GM12878 (cell line): ENCODE measurements at regions not wholly inside any gene's neighbourhood (a gene's known extent, or its start where the extent isn't known, plus 50 kb on each side); places are given as distances from the start of the nearest gene placed in this dataset.

ENCODE experiments used
- ATAC-seq: fragments of 200-7000 bp; cut with Tn5 transposase; 3 replicates; pipeline ENCODE4 v1.9.1; 2020; ENCODE audit warnings: mild to moderate bottlenecking, moderate library complexity
- BruUV-seq: library from RNA; stranded (reverse); fragments of 400-500 nt; replicated peaks from 2 replicates; lab custom pipeline; 2021; lab: Mats Ljungman, UMichigan
- CTCF ChIA-PET: fragments of 300-600 bp; sonication (Branson Sonifier 250); formaldehyde crosslinking; extraction: SDS; loops from one replicate; lab custom pipeline; 2021; ENCODE audit warnings: inconsistent platforms; lab: Yijun Ruan, JAX
- POLR2A ChIA-PET: fragments of 350-600 bp; formaldehyde crosslinking; extraction: SDS; loops from one replicate; lab custom pipeline; 2021; ENCODE audit warnings: inconsistent platforms; lab: Charles Lee
- RAD21 ChIA-PET: fragments of 300-600 bp; sonication (Branson Sonifier 250); formaldehyde crosslinking; loops from one replicate; lab custom pipeline; 2023; ENCODE audit warnings: antibody characterized with exemption; ENCODE audit not compliant: unreplicated experiment; lab: Charles Lee
- SMC1A ChIA-PET: fragments of 300-600 bp; sonication (Branson Sonifier 250); formaldehyde crosslinking; loops from one replicate; lab custom pipeline; 2023; ENCODE audit not compliant: unreplicated experiment, uncharacterized antibody; lab: Charles Lee
- DNase-seq: peaks from one replicate; pipeline ENCODE4 v3.0.0-alpha.2; 2011; ENCODE audit warnings: low read depth, low spot score
- FAIRE-seq: peaks from 3 replicates; lab custom pipeline; 2011; peaks lifted over from hg19 to GRCh38; lab: Jason Lieb, UNC
- H2AFZ ChIP-seq: 2 replicates; pipeline ENCODE4 v1.6.0; 2011; ENCODE audit warnings: low read depth, low read length, control low read depth; ENCODE audit not compliant: control insufficient read depth
- H3K27ac ChIP-seq: 2 replicates; pipeline ENCODE4 v1.5.1; 2011; ENCODE audit warnings: control low read depth; ENCODE audit not compliant: control insufficient read depth, insufficient read depth
- H3K27me3 ChIP-seq, 2 experiments: replicated peaks in 1 of 2; 2 replicates each; pipeline versions ENCODE4 v1.6.0 to v1.6.1; 2011; ENCODE audit warnings: low read length in 1 of 2; ENCODE audit not compliant: control insufficient read depth in 2 of 2, insufficient read depth in 2 of 2
- H3K36me3 ChIP-seq, 2 experiments: 2 replicates each; pipeline ENCODE4 v1.5.1; 2011; ENCODE audit warnings: low read length in 1 of 2; ENCODE audit not compliant: control insufficient read depth in 2 of 2, insufficient read depth in 2 of 2
- H3K4me1 ChIP-seq: 2 replicates; pipeline ENCODE4 v1.6.1; 2011; ENCODE audit warnings: mild to moderate bottlenecking, low read length, moderate library complexity, mixed read lengths; ENCODE audit not compliant: control insufficient read depth, insufficient read depth
- H3K4me2 ChIP-seq: 2 replicates; pipeline ENCODE4 v1.6.0; 2011; ENCODE audit warnings: control low read depth; ENCODE audit not compliant: control insufficient read depth, insufficient read depth
- H3K4me3 ChIP-seq: fragments of 200-600 bp; sonication (generic); 2 replicates; pipeline ENCODE4 v1.5.1; 2016
- H3K79me2 ChIP-seq: 2 replicates; pipeline ENCODE4 v1.6.0; 2011; ENCODE audit warnings: low read length; ENCODE audit not compliant: control insufficient read depth, insufficient read depth
- H3K9ac ChIP-seq: 2 replicates; pipeline ENCODE4 v1.8.0; 2011; ENCODE audit warnings: low read length, control low read depth, mixed read lengths; ENCODE audit not compliant: control insufficient read depth, insufficient read depth
- H3K9me3 ChIP-seq: replicated peaks from 3 replicates; pipeline ENCODE4 v1.5.1; 2011; ENCODE audit warnings: mild to moderate bottlenecking, low read length; ENCODE audit not compliant: control insufficient read depth, insufficient read depth
- H4K20me1 ChIP-seq: 2 replicates; pipeline ENCODE4 v1.6.0; 2011; ENCODE audit not compliant: control insufficient read depth, insufficient read depth
- BCL11A ChIP-seq: IDR thresholded peaks from 2 replicates; pipeline ENCODE4 v1.6.1; 2011; ENCODE audit warnings: low read depth, low read length
- CBX5 ChIP-seq: sonication (generic); IDR thresholded peaks from 2 replicates; pipeline ENCODE4 v1.6.1; 2016; ENCODE audit warnings: low read depth, moderate library complexity, mild to moderate bottlenecking, inconsistent platforms
- CUX1 ChIP-seq: IDR thresholded peaks from 2 replicates; pipeline ENCODE4 v1.6.1; 2012; ENCODE audit warnings: improper control_type of control experiment, low read depth, low read length; ENCODE audit not compliant: insufficient replicate concordance
- ETV6 ChIP-seq, 2 experiments: fragments of 450-650 bp in 1 of 2; IDR thresholded peaks in 1 of 2; conservative IDR thresholded peaks in 1 of 2; 2 replicates each; pipeline ENCODE4 v1.6.1; 2014; ENCODE audit warnings: antibody characterized with exemption in 1 of 2, borderline replicate concordance in 1 of 2, low read depth in 1 of 2, mild to moderate bottlenecking in 1 of 2, moderate library complexity in 1 of 2
- HCFC1 ChIP-seq: fragments of 150-350 bp; IDR thresholded peaks from 2 replicates; pipeline ENCODE4 v1.6.1; 2014; ENCODE audit warnings: low read length
- HDAC2 ChIP-seq: fragments of 200-600 bp; sonication (generic); IDR thresholded peaks from 2 replicates; pipeline ENCODE4 v1.6.1; 2017
- KAT2A ChIP-seq: conservative IDR thresholded peaks from 2 replicates; pipeline ENCODE4 v1.6.1; 2011; ENCODE audit warnings: low read depth, low read length; ENCODE audit not compliant: control insufficient read depth
- KLF5 ChIP-seq: fragments of 450-650 bp; IDR thresholded peaks from 2 replicates; pipeline ENCODE4 v1.6.1; 2014; ENCODE audit warnings: mild to moderate bottlenecking; ENCODE audit not compliant: partially characterized antibody
- MYB ChIP-seq: fragments of 150-350 bp; IDR thresholded peaks from 2 replicates; pipeline ENCODE4 v1.6.1; 2014; ENCODE audit warnings: mild to moderate bottlenecking, low read depth, low read length, borderline replicate concordance
- MYC ChIP-seq: IDR thresholded peaks from 2 replicates; pipeline ENCODE4 v1.6.1; 2011; ENCODE audit warnings: mild to moderate bottlenecking, low read length, moderate library complexity, inconsistent platforms; ENCODE audit not compliant: insufficient read depth, insufficient replicate concordance, insufficient read length, severe bottlenecking
- NFYA ChIP-seq: IDR thresholded peaks from 2 replicates; pipeline ENCODE4 v1.6.1; 2011; ENCODE audit warnings: low read depth, mild to moderate bottlenecking, low read length, improper control_type of control experiment, borderline replicate concordance
- POLR2AphosphoS2 ChIP-seq: IDR thresholded peaks from 2 replicates; pipeline ENCODE4 v1.6.1; 2011; ENCODE audit warnings: low read depth, mild to moderate bottlenecking, low read length, improper control_type of control experiment, moderate library complexity
- SPI1 ChIP-seq: IDR thresholded peaks from 2 replicates; pipeline ENCODE4 v1.6.1; 2011; ENCODE audit warnings: low read depth, mild to moderate bottlenecking, low read length, moderate library complexity, borderline replicate concordance; ENCODE audit not compliant: insufficient read depth
- TARDBP ChIP-seq: IDR thresholded peaks from 2 replicates; pipeline ENCODE4 v1.6.1; 2016; ENCODE audit warnings: borderline replicate concordance
- TBL1XR1 ChIP-seq: IDR thresholded peaks from 2 replicates; pipeline ENCODE4 v1.6.1; 2012; ENCODE audit warnings: low read depth, low read length, improper control_type of control experiment
- ZBED1 ChIP-seq: IDR thresholded peaks from 2 replicates; pipeline ENCODE4 v1.6.1; 2016; ENCODE audit warnings: borderline replicate concordance
- WGBS: methylation state at CpG from one replicate; pipeline ENCODE4 v1.1.6; 2016; ENCODE audit warnings: low lambda C conversion rate; ENCODE audit not compliant: insufficient replicate concordance, insufficient coverage; ENCODE audit errors: missing lambda C conversion rate; 5-methylcytosine and 5-hydroxymethylcytosine counted together
- in situ Hi-C: fragments of 300-500 bp; cut with MboI; formaldehyde crosslinking; loops from 9 replicates; pipeline ENCODE4 v1.14.3; 2018; ENCODE audit warnings: mixed read lengths
- intact Hi-C: fragments of 100-400 bp; cut with micrococcal nuclease; formaldehyde crosslinking; loops from one replicate; pipeline ENCODE4 v1.14.2; 2022; ENCODE audit not compliant: unreplicated experiment

- TF ChIP-seq HCFC1, result no peak
- no peak for TF ChIP-seq MYC
- TF ChIP-seq HDAC2, result no peak
- no peak for TF ChIP-seq NFYA
- no peak for TF ChIP-seq CBX5
- no peak for TF ChIP-seq TBL1XR1
- TF ChIP-seq POLR2AphosphoS2, result no peak
- TF ChIP-seq, all 136 proteins: peak for 0
These were observed 829.6 kb downstream of the KCNA4 start (continued) for GRCh38 chr11:29187215-29187614.

- Histone ChIP-seq H3K4me2 (no peak overlapping the region), H3K27me3 (no peaks in the 10 kb centered on the region), H3K4me1 (no peaks in the 10 kb centered on the region), H3K79me2 (no peaks in the 10 kb centered on the region), H2AFZ (no peak overlapping the region), H3K9ac (no peak overlapping the region), H3K36me3 (no peaks in the 10 kb centered on the region), H3K27ac (no peak overlapping the region), H3K9me3 (no peaks in the 10 kb centered on the region), H3K4me3 (no peak overlapping the region), H4K20me1 (no peaks in the 10 kb centered on the region)
- RAD21 ChIA-PET, result no interaction called here
- SMC1A ChIA-PET, result no interaction called here
- FAIRE-seq (no peak), ATAC-seq (no peak), DNase-seq (no peak)
- intact Hi-C loops, result no loop called here
- in situ Hi-C loops, result no loop called here
- 35% methylated on average over 7 of the region's 7 CpGs for WGBS
- CTCF ChIA-PET, result interaction anchor here (4.0 kb wide), 1 partner anchor 144 kb away, joined by 22 read pairs; no protein-coding TSS in a partner anchor
- TF ChIP-seq KLF5 (no peak), SPI1 (no peak), MYB (no peak), TARDBP (no peak), BCL11A (no peak), CUX1 (no peak), ZBED1 (no peak), KAT2A (no peak), ETV6 (conservative IDR thresholded peaks at IDR 0.05 in 1 of 2, IDR thresholded peaks at IDR 0.05 in 1 of 2; ENCODE audit: borderline replicate concordance in 1 of 2, low read depth in 1 of 2) (no peak)
- TF ChIP-seq, all 136 proteins: peak for 0
- POLR2A ChIA-PET, result no interaction called here
- no TSS peak for BruUV-seq
These were observed 831.6 kb downstream of the KCNA4 start for GRCh38 chr11:29184939-29185890.
